RWPE2 (cell line): ENCODE measurements at regions not wholly inside any gene's neighbourhood (a gene's known extent, or its start where the extent isn't known, plus 50 kb on each side); places are given as distances from the start of the nearest gene placed in this dataset.

Experiments
- ATAC-seq: fragments of 200-7000 bp; cut with Tn5 transposase; 3 replicates; pipeline ENCODE4 v1.9.1; 2021; ENCODE audit warnings: low read depth
- DNase-seq: peaks from one replicate; pipeline ENCODE4 v3.0.0-alpha.2; 2020; ENCODE audit warnings: low spot score
- H3K27ac ChIP-seq: fragments of 450-650 bp; 2 replicates; pipeline ENCODE4 v1.5.1; 2017; ENCODE audit warnings: mild to moderate bottlenecking; ENCODE audit not compliant: poor library complexity, severe bottlenecking
- H3K27me3 ChIP-seq: fragments of 250-450 bp; sonication (Bioruptor Pico); 2 replicates; pipeline ENCODE4 v1.5.1; 2021; ENCODE audit warnings: mild to moderate bottlenecking, moderate library complexity; ENCODE audit not compliant: insufficient read depth, poor library complexity, severe bottlenecking
- H3K36me3 ChIP-seq: fragments of 250-450 bp; sonication (Bioruptor Pico); 2 replicates; pipeline ENCODE4 v1.5.1; 2020; ENCODE audit warnings: low read depth, mild to moderate bottlenecking, moderate library complexity
- H3K4me1 ChIP-seq: fragments of 250-450 bp; sonication (Bioruptor Pico); 2 replicates; pipeline ENCODE4 v1.5.1; 2021; ENCODE audit warnings: mild to moderate bottlenecking, moderate library complexity; ENCODE audit not compliant: insufficient read depth, poor library complexity, severe bottlenecking
- H3K4me3 ChIP-seq: fragments of 250-450 bp; sonication (Bioruptor Pico); 2 replicates; pipeline ENCODE4 v1.5.1; 2021; ENCODE audit warnings: mild to moderate bottlenecking, moderate library complexity; ENCODE audit not compliant: severe bottlenecking
- H3K9me3 ChIP-seq: fragments of 250-450 bp; sonication (Bioruptor Pico); 2 replicates; pipeline ENCODE4 v1.5.1; 2021; ENCODE audit warnings: mild to moderate bottlenecking, moderate library complexity; ENCODE audit not compliant: severe bottlenecking
- CTCF ChIP-seq: fragments of 450-650 bp; IDR thresholded peaks from one replicate; pipeline ENCODE4 v1.5.1; 2017; ENCODE audit warnings: mild to moderate bottlenecking, moderate library complexity; ENCODE audit not compliant: poor library complexity, severe bottlenecking

- ATAC-seq = no peak
- no peaks in the 10 kb centered on the region for H3K27me3 ChIP-seq
Observed at GRCh38 chr15:49793943-49794342, 173.1 kb downstream of the DTWD1 start.

GRCh38 chr15:49801796-49802195 lies 180.9 kb downstream of the DTWD1 start:
- Histone ChIP-seq H3K36me3 (no peaks in the 10 kb centered on the region), H3K4me1 (no peaks in the 10 kb centered on the region)
- TF ChIP-seq CTCF = no peak

More at GRCh38 chr15:49793943-49794342, 173.1 kb downstream of the DTWD1 start:
- no peak for TF ChIP-seq CTCF
- Histone ChIP-seq H3K4me1 (no peaks in the 10 kb centered on the region), H3K27ac (no peak overlapping the region), H3K36me3 (no peaks in the 10 kb centered on the region), H3K4me3 (no peak overlapping the region), H3K9me3 (peaks cover 10% of the 10 kb centered on the region)
- DNase-seq = no peak

More at GRCh38 chr15:49801796-49802195, 180.9 kb downstream of the DTWD1 start:
- H3K4me3 ChIP-seq = no peak overlapping the region
- no peaks in the 10 kb centered on the region for H3K9me3 ChIP-seq
- ATAC-seq (no peak), DNase-seq (no peak)
- H3K27ac ChIP-seq = no peak overlapping the region
- H3K27me3 ChIP-seq = no peaks in the 10 kb centered on the region
